ENCODE measurements at regions not wholly inside any gene's neighbourhood (a gene's known extent, or its start where the extent isn't known, plus 50 kb on each side); places are given as distances from the start of the nearest gene placed in this dataset.

DNA sequence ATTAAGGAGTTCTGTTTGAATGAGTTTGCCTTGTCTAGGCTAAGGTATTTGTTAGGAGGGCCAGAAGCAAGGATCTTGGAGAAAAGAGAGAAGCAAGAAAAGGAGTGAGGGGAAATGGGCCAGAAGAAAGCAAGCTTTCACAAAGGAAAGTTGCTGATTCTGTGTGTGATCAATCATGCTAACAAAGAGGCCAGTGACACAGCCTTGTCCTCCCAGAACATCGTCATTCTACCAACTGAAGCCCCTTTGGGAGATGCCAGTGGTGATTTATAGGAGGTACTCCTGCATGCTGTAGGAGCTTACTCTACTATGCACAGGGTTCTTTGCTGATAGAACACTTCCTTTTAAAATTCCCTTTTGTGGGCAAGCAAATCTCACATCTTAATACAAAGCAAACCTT is 449.2 kb upstream of the SPRED2 start:
- DNase-seq (ENCODE audit: extremely low read depth, low read depth) = no peak
- H3K4me3 ChIP-seq (replicated peaks; ENCODE audit: low read depth, low read length) = no peak overlapping the region
- TF ChIP-seq CTCF (IDR thresholded peaks at IDR 0.05; ENCODE audit: low read depth, low read length, missing control alignments) = no peak

- TF ChIP-seq CTCF (IDR thresholded peaks at IDR 0.05; ENCODE audit: low read depth, low read length, missing control alignments) = no peak
- DNase-seq (ENCODE audit: extremely low read depth, low read depth) = no peak
- no peak overlapping the region for H3K4me3 ChIP-seq (replicated peaks; ENCODE audit: low read depth, low read length)
Measured at GRCh38 chr2:65880436-65880835, 448.0 kb upstream of the SPRED2 start.

DNA sequence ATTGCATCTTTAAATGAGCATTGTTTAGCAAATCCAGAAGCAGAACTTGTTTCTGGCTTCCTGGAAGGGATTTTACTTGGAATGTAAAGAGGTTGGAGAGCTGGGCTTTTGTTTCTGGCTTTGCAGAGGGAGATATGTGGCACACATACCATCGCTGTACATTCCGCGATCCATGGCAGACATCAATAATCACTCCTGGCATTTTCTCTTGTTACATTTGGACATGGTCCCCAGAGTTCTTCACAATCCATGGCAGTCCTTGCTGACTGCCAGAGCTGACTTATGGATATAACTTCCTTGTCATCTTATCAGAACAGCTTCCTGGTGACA is 445.6 kb upstream of the SPRED2 start:
- DNase-seq (ENCODE audit: extremely low read depth, low read depth) = no peak
- H3K4me3 ChIP-seq (replicated peaks; ENCODE audit: low read depth, low read length) = no peak overlapping the region
- no peak for TF ChIP-seq CTCF (IDR thresholded peaks at IDR 0.05; ENCODE audit: low read depth, low read length, missing control alignments)

DNA sequence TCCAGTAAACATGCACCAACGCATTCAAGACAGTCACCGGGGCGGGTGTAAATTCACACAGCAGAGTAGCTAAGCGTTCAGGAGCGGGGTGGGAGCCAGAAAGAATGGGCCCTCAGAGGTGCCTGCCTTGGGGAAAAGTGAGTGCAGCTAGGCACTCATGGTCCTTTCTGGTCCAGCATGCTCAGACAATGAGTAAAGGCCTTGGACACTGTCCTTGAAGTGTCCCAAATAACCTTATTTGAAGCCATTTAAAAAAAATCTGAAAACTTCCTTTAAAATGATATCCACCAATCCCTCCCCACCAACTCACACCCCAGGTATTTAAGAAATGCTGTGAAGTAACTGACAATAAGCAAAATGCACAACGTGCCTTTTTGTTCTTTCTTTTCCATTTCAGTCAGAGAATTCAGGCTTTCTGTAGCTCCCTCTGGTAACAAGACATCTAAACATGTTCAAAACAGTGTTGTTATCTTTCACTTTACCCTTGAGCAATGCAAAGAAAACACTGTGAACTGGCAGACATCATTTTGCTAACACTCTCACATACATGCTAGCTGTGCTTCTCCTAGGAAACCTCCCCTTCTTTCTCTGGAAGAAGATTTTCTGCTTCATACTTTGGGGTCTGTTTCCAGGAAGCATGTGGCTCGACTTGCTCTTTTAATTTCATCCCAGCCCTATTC is 445.1 kb upstream of the SPRED2 start:
- no peak overlapping the region for H3K4me3 ChIP-seq (replicated peaks; ENCODE audit: low read depth, low read length)
- DNase-seq (ENCODE audit: extremely low read depth, low read depth) = no peak
- TF ChIP-seq CTCF (IDR thresholded peaks at IDR 0.05; ENCODE audit: low read depth, low read length, missing control alignments) = no peak

DNA sequence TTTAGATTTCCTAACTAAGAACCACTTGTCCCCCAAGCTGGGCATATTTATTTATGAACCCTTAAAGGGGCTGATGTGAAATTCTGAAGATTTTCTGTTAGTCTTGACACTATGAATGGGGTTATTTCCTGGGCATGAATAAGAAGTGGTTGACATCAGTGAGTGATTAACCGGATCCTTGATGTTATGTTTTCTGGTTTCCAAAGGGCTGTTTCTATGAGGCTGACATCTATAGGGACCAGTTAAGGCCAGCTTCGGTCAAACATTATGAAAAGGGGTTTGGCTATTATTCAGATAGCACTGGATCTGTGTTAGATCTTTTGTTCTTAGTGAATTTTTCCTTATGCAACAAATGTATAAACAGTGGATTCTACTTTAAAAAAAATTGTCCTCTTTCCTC is 443.7 kb upstream of the SPRED2 start:
- DNase-seq (ENCODE audit: extremely low read depth, low read depth) = no peak
- TF ChIP-seq CTCF (IDR thresholded peaks at IDR 0.05; ENCODE audit: low read depth, low read length, missing control alignments) = no peak

GRCh38 chr2:65870826-65871225 is 438.4 kb upstream of the SPRED2 start:
- DNase-seq (ENCODE audit: extremely low read depth, low read depth) = no peak
- no peak for TF ChIP-seq CTCF (IDR thresholded peaks at IDR 0.05; ENCODE audit: low read depth, low read length, missing control alignments)

More for the DNA sequence above, 443.7 kb upstream of the SPRED2 start:
- no peak overlapping the region for H3K4me3 ChIP-seq (replicated peaks; ENCODE audit: low read depth, low read length)

DNA sequence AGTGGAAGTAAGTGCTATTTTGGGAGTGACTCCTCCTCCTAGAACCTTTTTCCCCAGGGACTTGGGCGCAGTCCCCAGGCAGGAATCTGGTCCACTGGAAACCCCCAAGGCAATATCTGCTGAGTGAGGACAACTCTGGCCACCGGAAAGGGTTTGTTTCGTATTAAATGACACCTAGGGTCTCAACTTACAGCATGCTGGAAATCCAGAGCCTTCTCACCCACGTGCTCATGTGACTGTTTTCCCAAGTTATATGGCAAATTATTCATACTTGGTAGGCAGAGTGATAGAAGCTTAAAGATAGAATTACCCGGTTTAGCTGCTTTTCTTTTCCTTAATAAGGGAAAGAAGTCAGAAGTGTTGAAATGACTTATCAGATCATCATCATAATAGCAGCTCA is 436.9 kb upstream of the SPRED2 start:
- DNase-seq (ENCODE audit: extremely low read depth, low read depth) = no peak
- no peak overlapping the region for H3K4me3 ChIP-seq (replicated peaks; ENCODE audit: low read depth, low read length)
- no peak for TF ChIP-seq CTCF (IDR thresholded peaks at IDR 0.05; ENCODE audit: low read depth, low read length, missing control alignments)

More at GRCh38 chr2:65870826-65871225, 438.4 kb upstream of the SPRED2 start:
- H3K4me3 ChIP-seq (replicated peaks; ENCODE audit: low read depth, low read length) = no peak overlapping the region

Data from HFF-Myc (cell line).